ENCODE measurements at regions not wholly inside any gene's neighbourhood (a gene's known extent, or its start where the extent isn't known, plus 50 kb on each side); places are given as distances from the start of the nearest gene placed in this dataset.

DNA sequence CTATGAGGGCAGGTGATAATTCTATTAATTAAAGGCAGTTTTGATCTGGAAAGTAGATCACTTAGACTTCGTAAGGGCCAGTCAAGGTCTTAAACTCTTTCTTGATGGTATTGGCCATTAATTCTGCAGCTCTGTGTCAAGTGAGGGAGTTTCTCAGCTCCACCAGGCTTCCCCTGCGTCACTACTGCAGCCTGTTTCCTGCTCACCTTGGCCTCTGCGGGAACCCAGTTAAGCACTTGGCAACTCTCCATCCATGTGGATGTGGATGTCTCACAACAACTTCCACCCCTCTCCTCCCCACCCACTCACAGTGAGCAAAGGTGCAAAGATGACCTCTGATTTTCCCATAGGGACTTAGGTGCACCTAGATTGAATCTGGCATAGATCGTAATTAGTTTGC is 191.6 kb downstream of the PLK2 start:
- TF ChIP-seq, protein P1, sequence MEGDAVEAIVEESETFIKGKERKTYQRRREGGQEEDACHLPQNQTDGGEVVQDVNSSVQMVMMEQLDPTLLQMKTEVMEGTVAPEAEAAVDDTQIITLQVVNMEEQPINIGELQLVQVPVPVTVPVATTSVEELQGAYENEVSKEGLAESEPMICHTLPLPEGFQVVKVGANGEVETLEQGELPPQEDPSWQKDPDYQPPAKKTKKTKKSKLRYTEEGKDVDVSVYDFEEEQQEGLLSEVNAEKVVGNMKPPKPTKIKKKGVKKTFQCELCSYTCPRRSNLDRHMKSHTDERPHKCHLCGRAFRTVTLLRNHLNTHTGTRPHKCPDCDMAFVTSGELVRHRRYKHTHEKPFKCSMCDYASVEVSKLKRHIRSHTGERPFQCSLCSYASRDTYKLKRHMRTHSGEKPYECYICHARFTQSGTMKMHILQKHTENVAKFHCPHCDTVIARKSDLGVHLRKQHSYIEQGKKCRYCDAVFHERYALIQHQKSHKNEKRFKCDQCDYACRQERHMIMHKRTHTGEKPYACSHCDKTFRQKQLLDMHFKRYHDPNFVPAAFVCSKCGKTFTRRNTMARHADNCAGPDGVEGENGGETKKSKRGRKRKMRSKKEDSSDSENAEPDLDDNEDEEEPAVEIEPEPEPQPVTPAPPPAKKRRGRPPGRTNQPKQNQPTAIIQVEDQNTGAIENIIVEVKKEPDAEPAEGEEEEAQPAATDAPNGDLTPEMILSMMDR (IDR thresholded peaks at IDR 0.05; ENCODE audit: low read length) = no peak
- TF ChIP-seq EZH2 (IDR thresholded peaks at IDR 0.05; ENCODE audit: borderline replicate concordance, low read length) = no peak
